ENCODE measurements at regions not wholly inside any gene's neighbourhood (a gene's known extent, or its start where the extent isn't known, plus 50 kb on each side); places are given as distances from the start of the nearest gene placed in this dataset.
"Not testable (repeated sequence)": the region's sequence is repeated elsewhere in the genome, so short reads cannot be mapped to it uniquely, and the experiment has no call there.

DNA sequence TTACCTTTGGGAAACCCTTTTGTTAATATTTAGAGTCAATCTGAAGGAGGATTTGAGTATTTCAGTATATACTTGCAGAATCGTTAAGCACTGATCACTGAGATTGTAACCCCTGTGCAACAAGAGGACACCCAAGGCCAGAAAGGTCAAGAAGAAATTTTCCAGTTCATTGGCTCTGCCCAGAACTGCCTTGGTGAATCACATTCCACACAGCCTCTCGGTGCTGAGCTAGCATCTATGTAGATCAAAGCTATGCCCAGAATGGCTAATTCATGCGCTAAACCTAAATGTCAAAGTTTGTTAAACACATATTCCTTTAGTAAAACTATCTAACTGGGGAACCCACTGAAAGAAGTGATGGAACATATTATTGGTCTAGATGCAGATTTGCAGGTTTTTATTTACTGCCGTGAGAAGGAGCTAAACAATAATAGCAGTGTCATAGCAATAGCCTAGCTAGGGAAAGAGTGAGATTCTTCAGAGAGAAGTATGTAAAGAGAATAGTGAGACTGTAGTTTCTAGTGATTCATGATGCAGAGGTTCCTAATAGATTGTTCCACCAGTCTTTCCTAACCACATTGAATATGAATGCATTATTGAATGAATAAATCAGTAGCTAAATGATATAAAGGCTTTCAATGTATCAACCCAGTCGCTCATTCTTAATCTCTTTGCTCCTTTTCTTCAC is 423.2 kb upstream of the CRIM1 start:
- no peak for DNase-seq (ENCODE audit: low spot score)

GRCh38 chr2:35931626-35932025 is 424.0 kb upstream of the CRIM1 start:
- DNase-seq (ENCODE audit: low spot score) = no peak

DNA sequence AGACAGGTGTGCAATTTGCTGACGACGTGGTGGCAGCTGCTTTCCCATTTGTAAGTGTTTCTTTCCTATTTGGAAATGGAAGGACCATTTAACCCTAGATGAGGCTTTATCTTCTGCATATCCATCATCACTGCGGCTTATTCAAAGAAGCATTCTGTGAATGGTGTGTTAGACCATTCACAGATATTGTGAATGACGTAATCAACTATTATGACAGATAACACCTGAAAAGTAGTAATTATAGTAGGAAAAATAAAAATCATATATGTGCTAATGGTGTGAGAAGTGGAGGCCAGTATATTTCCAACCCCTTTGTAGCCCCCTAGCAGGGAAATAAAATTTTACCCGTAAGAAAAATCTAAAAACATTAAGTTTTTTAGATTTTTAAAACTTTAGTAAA is 424.5 kb upstream of the CRIM1 start:
- no peak for DNase-seq (ENCODE audit: low spot score)

- no peak for DNase-seq (ENCODE audit: low spot score)
These were observed 426.0 kb upstream of the CRIM1 start for GRCh38 chr2:35929551-35929950.

- DNase-seq (ENCODE audit: low spot score) = no peak
These were observed 435.5 kb upstream of the CRIM1 start for GRCh38 chr2:35920061-35920460.

DNA sequence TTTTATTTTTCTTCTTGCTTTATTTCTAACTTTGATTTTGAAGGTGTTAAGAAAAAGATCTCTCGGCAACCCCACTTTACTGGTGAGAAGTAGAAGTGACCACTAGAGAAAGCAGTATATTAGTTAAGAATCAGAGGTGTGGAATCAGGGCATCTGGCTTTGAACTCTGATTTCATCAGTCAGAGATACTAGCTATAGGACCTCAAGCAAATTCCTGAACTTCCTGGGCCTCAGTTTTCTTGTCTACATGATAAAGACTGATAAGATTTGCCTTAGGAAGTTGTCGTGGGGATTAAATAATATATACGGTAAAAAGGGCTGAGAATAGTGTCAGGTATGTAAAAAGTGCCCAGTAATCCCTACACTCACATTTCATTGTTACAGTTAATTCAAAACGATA is 440.3 kb upstream of the CRIM1 start:
- DNase-seq (ENCODE audit: low spot score) = no peak

DNA sequence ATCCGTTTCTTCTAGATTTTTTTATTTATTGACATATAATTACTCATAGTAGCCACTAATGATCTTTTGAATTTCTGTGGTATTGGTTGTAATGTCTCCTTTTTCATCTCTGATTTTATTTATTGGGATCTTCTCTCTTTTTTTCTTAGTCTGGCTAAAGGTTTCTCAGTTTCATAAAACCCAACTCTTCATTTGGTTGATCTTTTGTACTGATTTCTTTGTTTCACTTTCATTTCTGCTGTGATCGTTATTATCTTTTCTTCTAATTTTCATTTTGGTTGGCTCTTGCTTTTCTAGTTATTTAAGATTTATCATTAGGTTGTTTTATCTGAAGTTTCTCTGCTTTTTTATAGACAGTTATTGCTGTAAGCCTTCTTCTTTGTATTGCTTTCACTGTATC is 463.6 kb upstream of the CRIM1 start:
- DNase-seq (ENCODE audit: low spot score) = no peak

DNA sequence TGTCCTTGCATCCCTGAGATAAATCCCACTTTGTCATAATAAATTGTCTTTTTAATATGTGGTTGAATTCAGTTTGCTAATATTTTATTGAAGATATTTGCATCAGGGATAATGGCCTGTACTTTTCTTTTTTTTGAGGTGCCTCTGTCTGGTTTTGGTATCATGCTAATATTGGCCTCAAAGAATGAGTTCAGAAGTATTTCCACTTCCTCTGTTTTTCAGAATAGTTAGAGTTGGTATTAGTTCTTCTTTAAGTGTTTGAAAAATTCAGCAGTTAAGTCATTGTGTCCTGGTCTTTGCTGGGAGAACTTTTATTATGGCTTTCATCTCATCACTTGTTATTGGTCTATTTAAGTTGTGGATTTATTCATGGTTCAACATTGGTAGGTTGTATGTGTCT is 464.1 kb upstream of the CRIM1 start:
- no peak for DNase-seq (ENCODE audit: low spot score)

DNA sequence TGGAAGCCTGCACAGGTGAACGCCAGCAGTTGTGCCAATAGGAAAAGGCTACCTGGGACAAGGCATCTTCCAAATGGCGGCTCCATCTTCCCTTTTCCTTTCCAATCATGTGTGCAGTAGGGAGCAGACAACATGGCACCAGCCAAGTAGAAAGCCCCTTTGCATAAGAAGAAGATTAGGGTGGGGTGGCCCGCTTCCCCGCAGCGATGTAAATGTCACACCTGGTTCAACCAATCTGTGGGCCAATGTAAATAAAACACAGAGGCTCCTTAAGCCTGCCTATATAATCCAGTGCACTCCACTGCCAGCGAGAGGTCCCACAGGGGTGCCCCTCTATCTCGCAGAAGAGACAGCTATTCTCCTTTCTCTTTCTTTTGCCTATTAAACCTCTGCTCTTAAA is 468.4 kb upstream of the CRIM1 start:
- no peak for DNase-seq (ENCODE audit: low spot score)

GRCh38 chr2:35873921-35874320 is 481.7 kb upstream of the CRIM1 start:
- no peak for DNase-seq (ENCODE audit: low spot score)

DNA sequence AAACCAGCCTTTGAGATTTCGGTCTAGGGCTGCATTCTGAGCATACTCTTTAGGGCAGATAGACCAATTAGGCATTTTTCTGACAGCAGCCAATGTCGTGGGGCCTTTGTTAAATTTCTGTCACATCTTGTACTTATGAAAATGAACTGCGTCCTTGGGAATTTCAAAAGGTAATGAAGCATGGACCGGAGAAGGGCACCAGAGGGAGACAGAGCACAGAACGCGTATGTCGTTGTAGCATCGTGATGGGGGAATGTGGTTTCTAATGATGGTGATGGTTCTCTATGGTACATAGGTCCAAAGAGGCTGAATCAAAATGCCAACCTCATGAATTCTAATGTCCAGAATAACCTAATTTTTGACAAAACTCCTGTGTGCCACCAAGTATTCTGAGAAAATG is 483.9 kb upstream of the CRIM1 start:
- no peak for DNase-seq (ENCODE audit: low spot score)

DNA sequence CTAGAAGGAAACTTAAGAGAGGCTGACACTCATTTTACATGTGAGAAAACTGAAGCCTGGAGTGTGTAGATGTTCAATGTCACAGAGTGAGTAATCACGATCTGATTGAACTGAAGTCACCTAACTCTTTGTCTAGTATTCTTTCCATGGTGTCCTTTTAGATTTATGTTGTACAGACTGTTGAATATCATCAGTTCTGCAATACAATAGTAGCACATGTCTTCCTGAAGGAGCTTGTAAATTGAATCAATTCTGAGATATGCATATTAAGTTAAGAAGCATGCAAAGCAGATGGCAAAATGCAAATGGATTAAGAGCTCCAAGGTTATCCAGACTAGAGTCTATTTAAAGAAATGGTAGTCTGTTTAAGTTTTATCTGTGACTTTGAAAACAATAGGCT is 484.9 kb upstream of the CRIM1 start:
- no peak for DNase-seq (ENCODE audit: low spot score)

DNA sequence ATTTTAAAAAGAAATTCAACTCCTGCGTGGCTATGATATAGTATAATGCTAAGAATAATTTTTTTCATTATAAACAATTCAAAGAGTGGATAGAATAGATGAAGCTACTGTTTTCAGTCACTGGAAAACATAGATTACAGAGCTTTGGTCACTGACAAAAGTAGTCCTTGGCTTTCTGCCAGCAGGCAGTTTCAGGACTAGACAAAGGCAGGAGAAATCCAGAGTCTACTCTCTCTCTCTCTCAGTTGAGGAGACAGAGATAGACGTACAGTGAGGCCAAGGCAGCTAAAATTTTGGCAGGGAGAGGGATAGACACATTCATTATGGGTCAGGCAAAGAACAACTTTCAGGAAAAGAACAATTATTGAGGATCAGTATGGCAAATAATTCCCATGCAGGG is 491.4 kb upstream of the CRIM1 start:
- DNase-seq (ENCODE audit: low spot score) = no peak

- no peak for DNase-seq (ENCODE audit: low spot score)
These were observed 497.4 kb upstream of the CRIM1 start for GRCh38 chr2:35858216-35858615.

DNA sequence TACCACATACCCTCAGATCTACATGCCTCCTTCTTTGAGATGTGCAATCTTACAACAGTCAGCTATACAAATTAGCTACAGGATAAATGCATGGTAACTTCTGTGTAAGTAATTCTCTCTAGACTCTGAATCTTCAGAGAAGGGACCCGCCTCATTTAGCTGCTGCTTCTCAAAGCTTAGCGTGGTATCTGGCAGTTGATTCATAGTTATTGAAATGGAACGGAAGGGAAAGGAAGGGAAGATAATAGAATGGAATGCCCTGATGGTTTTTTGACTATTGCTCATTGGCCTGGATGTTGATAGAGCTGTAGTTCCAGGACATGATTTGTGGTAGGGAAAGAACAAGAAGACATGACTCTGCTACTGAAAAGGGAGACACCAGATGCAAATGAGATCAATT is 498.1 kb upstream of the CRIM1 start:
- DNase-seq (ENCODE audit: low spot score) = no peak

GRCh38 chr2:35831385-35831784 is 524.2 kb upstream of the CRIM1 start:
- DNase-seq (ENCODE audit: low spot score) = no peak

- DNase-seq (ENCODE audit: low spot score) = no peak
These were observed 524.7 kb upstream of the CRIM1 start for GRCh38 chr2:35830833-35831232.

- no peak for DNase-seq (ENCODE audit: low spot score)
These were observed 528.5 kb upstream of the CRIM1 start for GRCh38 chr2:35827086-35827485.

- no peak for DNase-seq (ENCODE audit: low spot score)
These were observed 532.9 kb upstream of the CRIM1 start for GRCh38 chr2:35822716-35823115.

DNA sequence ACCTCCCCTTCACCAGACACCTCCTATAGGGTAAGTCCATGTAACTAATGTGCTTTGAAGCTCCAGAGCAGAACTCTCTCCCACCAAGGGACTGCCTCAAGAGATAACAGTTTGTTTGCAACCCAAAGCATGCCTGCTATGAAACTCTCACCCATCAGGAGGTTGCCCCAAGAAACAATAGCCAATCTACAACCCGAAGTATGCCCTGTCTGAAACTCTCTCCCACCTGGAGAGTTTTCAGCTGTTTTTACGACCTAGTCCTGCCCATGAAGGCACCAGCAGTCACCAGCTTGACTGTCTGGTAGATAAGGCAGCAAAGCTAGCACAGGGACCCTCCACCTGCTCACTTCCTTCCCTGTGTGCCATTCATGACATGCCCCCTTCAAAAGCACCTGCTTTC is 533.9 kb upstream of the CRIM1 start:
- no peak for DNase-seq (ENCODE audit: low spot score)

DNA sequence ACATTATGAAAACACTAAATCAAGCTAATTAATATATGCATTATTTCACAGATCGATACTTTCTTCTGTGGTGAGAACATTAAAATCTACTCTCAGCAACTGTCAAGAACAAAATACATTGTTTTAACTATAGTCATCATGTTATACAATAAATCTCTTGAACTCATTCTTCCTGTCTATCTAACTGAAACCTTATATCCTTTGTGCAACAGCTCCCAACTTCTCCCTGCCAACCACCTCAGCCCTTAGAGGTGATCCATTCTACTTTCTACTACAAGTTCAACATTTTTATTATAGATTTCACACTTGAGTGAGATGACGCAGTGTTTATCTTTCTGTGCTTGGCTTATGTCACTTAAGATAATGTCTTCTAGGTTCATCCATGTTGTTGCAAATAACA is 535.2 kb upstream of the CRIM1 start:
- no peak for DNase-seq (ENCODE audit: low spot score)

GRCh38 chr2:35819033-35819432 is 536.5 kb upstream of the CRIM1 start:
- DNase-seq (ENCODE audit: low spot score) = no peak

DNA sequence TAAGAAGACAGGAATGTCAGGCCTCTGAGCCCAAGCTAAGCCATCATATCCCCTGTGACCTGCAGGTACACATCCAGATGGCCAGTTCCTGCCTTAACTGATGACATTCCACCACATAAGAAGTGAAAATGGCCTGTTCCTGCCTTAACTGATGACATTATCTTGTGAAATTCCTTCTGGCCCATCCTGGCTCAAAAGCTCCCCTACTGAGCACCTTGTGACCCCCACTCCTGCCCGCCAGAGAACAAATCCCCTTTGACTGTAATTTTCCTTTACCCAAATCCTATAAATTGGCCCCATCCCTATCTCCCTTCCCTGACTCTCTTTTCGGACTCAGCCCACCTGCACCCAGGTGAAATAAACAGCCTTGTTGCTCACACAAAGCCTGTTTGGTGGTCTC is 537.2 kb upstream of the CRIM1 start:
- DNase-seq (ENCODE audit: low spot score) = not testable (repeated sequence)

- DNase-seq (ENCODE audit: low spot score) = not testable (repeated sequence)
These were observed 541.0 kb upstream of the CRIM1 start for GRCh38 chr2:35814597-35814996.

DNA sequence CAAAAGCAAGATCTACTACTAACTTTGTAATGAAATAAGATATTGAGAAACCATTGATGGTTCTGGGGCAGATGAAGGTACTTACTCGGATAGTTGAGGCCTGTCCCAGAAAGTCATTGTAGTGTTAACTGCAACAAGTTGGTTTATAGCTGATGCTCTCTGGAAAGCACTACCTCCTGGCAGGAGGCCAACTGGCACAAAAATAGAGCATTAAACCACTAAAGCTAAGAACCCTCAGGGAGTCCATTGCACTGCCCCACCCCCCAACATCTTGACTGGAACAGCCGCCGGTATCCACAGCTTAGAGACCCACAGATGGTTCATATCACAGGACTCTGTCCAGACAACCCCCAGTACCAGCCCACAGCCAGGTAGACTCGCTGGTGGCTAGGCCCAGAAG is 552.5 kb upstream of the CRIM1 start:
- no peak for DNase-seq (ENCODE audit: low spot score)
